UCSD-AML1 (cell line): ENCODE measurements at regions not wholly inside any gene's neighbourhood (a gene's known extent, or its start where the extent isn't known, plus 50 kb on each side); places are given as distances from the start of the nearest gene placed in this dataset.
"Not testable (repeated sequence)": the region's sequence is repeated elsewhere in the genome, so short reads cannot be mapped to it uniquely, and the experiment has no call there.

Source experiments
- DNase-seq: peaks from one replicate; lab custom pipeline; 2025; ENCODE audit not compliant: unreplicated experiment; lab: John Stamatoyannopoulos, UW

GRCh38 chr2:35462226-35462998 is 893.2 kb upstream of the CRIM1 start:
- DNase-seq = no peak

GRCh38 chr2:35461406-35461805 is 894.2 kb upstream of the CRIM1 start:
- DNase-seq = no peak

- DNase-seq = peak; percentile 9
Measured at GRCh38 chr2:35454966-35455638, 900.5 kb upstream of the CRIM1 start.

GRCh38 chr2:35447821-35448220 is 907.8 kb upstream of the CRIM1 start:
- DNase-seq = no peak

- no peak for DNase-seq
Measured at GRCh38 chr2:35447215-35447614, 908.4 kb upstream of the CRIM1 start.

GRCh38 chr2:35443087-35443486 is 912.5 kb upstream of the CRIM1 start:
- no peak for DNase-seq

GRCh38 chr2:35441575-35441974 is 914.0 kb upstream of the CRIM1 start:
- DNase-seq = not testable (repeated sequence)

GRCh38 chr2:35440308-35440707 is 915.3 kb upstream of the CRIM1 start:
- not testable (repeated sequence) for DNase-seq

- DNase-seq = not testable (repeated sequence)
Measured at GRCh38 chr2:35436893-35437292, 918.7 kb upstream of the CRIM1 start.

- DNase-seq = peak; percentile 26
Measured at GRCh38 chr2:35428548-35428947, 927.0 kb upstream of the CRIM1 start.

- no peak for DNase-seq
Measured at GRCh38 chr2:35421485-35421884, 934.1 kb upstream of the CRIM1 start.

- DNase-seq = no peak
Measured at GRCh38 chr2:35417293-35417692, 938.3 kb upstream of the CRIM1 start.

GRCh38 chr2:35416391-35417140 is 939.0 kb upstream of the CRIM1 start:
- DNase-seq = no peak

GRCh38 chr2:35415942-35416341 is 939.6 kb upstream of the CRIM1 start:
- no peak for DNase-seq

- no peak for DNase-seq
Measured at GRCh38 chr2:35415282-35415681, 940.3 kb upstream of the CRIM1 start.

GRCh38 chr2:35410431-35411061 is 945.0 kb upstream of the CRIM1 start:
- peak; percentile 40 for DNase-seq

GRCh38 chr2:35409762-35410161 is 945.8 kb upstream of the CRIM1 start:
- DNase-seq = no peak

- no peak for DNase-seq
Measured at GRCh38 chr2:35408320-35408719, 947.3 kb upstream of the CRIM1 start.

- peak; percentile 9 for DNase-seq
Measured at GRCh38 chr2:35391736-35392442, 963.7 kb upstream of the CRIM1 start.

GRCh38 chr2:35378791-35379190 is 976.8 kb upstream of the CRIM1 start:
- DNase-seq = no peak

- DNase-seq = no peak
Measured at GRCh38 chr2:35374845-35375244, 980.7 kb upstream of the CRIM1 start.
